T-helper 2 cell treated with Interferon-gamma antibody and Interleukin-4, amounts not matched to agents 100 ng/mL and 5 ng/mL, for 36 hours (primary cell): ENCODE measurements at regions not wholly inside any gene's neighbourhood (a gene's known extent, or its start where the extent isn't known, plus 50 kb on each side); places are given as distances from the start of the nearest gene placed in this dataset.
"Not testable (repeated sequence)": the region's sequence is repeated elsewhere in the genome, so short reads cannot be mapped to it uniquely, and the experiment has no call there.

Experiments used
- intact Hi-C: fragments of 100-400 bp; cut with micrococcal nuclease; formaldehyde crosslinking; loops from one replicate; pipeline ENCODE4 v1.15.1; 2023

- intact Hi-C loops, result no loop called here
Measured at GRCh38 chr15:20346082-20346805, 195.4 kb downstream of the GOLGA6L6 start.

- intact Hi-C loops, result no loop called here
Measured at GRCh38 chr15:20345401-20345958, 196.1 kb downstream of the GOLGA6L6 start.

- intact Hi-C loops, result no loop called here
Measured at GRCh38 chr15:20344601-20345400, 196.8 kb downstream of the GOLGA6L6 start.

GRCh38 chr15:20343395-20344211 lies 198.0 kb downstream of the GOLGA6L6 start:
- intact Hi-C loops, result not testable (repeated sequence)

- intact Hi-C loops, result not testable (repeated sequence)
Measured at GRCh38 chr15:20342601-20343394, 198.8 kb downstream of the GOLGA6L6 start.

GRCh38 chr15:20341901-20342600 lies 199.5 kb downstream of the GOLGA6L6 start:
- intact Hi-C loops, result no loop called here

- intact Hi-C loops, result no loop called here
Measured at GRCh38 chr15:20340931-20341661, 200.5 kb downstream of the GOLGA6L6 start.

GRCh38 chr15:20340331-20340811 lies 201.2 kb downstream of the GOLGA6L6 start:
- intact Hi-C loops, result no loop called here

- intact Hi-C loops, result not testable (repeated sequence)
Measured at GRCh38 chr15:20339086-20339791, 202.4 kb downstream of the GOLGA6L6 start.

- intact Hi-C loops, result not testable (repeated sequence)
Measured at GRCh38 chr15:20338671-20339070, 202.9 kb downstream of the GOLGA6L6 start.

GRCh38 chr15:20337238-20337637 lies 204.4 kb downstream of the GOLGA6L6 start:
- intact Hi-C loops, result not testable (repeated sequence)

GRCh38 chr15:20334451-20334850 lies 207.1 kb downstream of the GOLGA6L6 start:
- intact Hi-C loops, result not testable (repeated sequence)

- intact Hi-C loops, result not testable (repeated sequence)
Measured at GRCh38 chr15:20325751-20326150, 215.8 kb downstream of the GOLGA6L6 start.

- intact Hi-C loops, result not testable (repeated sequence)
Measured at GRCh38 chr15:20317132-20317531, 224.5 kb downstream of the GOLGA6L6 start.

GRCh38 chr15:20311014-20311680 lies 230.5 kb downstream of the GOLGA6L6 start:
- intact Hi-C loops, result not testable (repeated sequence)

GRCh38 chr15:20310603-20311002 lies 231.0 kb downstream of the GOLGA6L6 start:
- intact Hi-C loops, result no loop called here

GRCh38 chr15:20309966-20310365 lies 231.6 kb downstream of the GOLGA6L6 start:
- intact Hi-C loops, result not testable (repeated sequence)

GRCh38 chr15:20309395-20309794 lies 232.2 kb downstream of the GOLGA6L6 start:
- intact Hi-C loops, result not testable (repeated sequence)
